Activated gamma-delta T cell (primary cell): ENCODE measurements at regions not wholly inside any gene's neighbourhood (a gene's known extent, or its start where the extent isn't known, plus 50 kb on each side); places are given as distances from the start of the nearest gene placed in this dataset.
"Not testable (repeated sequence)": the region's sequence is repeated elsewhere in the genome, so short reads cannot be mapped to it uniquely, and the experiment has no call there.

Source experiments
- DNase-seq: peaks from one replicate; lab custom pipeline; 2025; lab: John Stamatoyannopoulos, UW

GRCh38 chr2:67623741-67624140, 226.6 kb downstream of the ETAA1 start:
- DNase-seq = not testable (repeated sequence)

GRCh38 chr2:67625178-67625577, 228.0 kb downstream of the ETAA1 start:
- no peak for DNase-seq

GRCh38 chr2:67625690-67626475, 228.8 kb downstream of the ETAA1 start:
- no peak for DNase-seq

GRCh38 chr2:67626656-67627055, 229.5 kb downstream of the ETAA1 start:
- no peak for DNase-seq

- DNase-seq = no peak
These were observed 230.5 kb downstream of the ETAA1 start for GRCh38 chr2:67627456-67628207.

- no peak for DNase-seq
These were observed 231.8 kb downstream of the ETAA1 start for GRCh38 chr2:67628892-67629291.

- no peak for DNase-seq
These were observed 234.3 kb downstream of the ETAA1 start for GRCh38 chr2:67631483-67631882.

GRCh38 chr2:67633212-67633856, 236.2 kb downstream of the ETAA1 start:
- DNase-seq = no peak

GRCh38 chr2:67638146-67638545, 241.0 kb downstream of the ETAA1 start:
- no peak for DNase-seq

GRCh38 chr2:67641312-67642045, 244.3 kb downstream of the ETAA1 start:
- DNase-seq = no peak

- DNase-seq = no peak
These were observed 244.9 kb downstream of the ETAA1 start for GRCh38 chr2:67642046-67642382.

- DNase-seq = no peak
These were observed 245.8 kb downstream of the ETAA1 start for GRCh38 chr2:67642961-67643360.

- no peak for DNase-seq
These were observed 248.4 kb downstream of the ETAA1 start for GRCh38 chr2:67645280-67646138.

GRCh38 chr2:67646714-67647333, 249.7 kb downstream of the ETAA1 start:
- no peak for DNase-seq

- DNase-seq = no peak
These were observed 252.5 kb downstream of the ETAA1 start for GRCh38 chr2:67649331-67650261.

GRCh38 chr2:67650291-67651133, 253.4 kb downstream of the ETAA1 start:
- no peak for DNase-seq

- DNase-seq = no peak
These were observed 254.4 kb downstream of the ETAA1 start for GRCh38 chr2:67651565-67651964.

GRCh38 chr2:67652679-67653078, 255.5 kb downstream of the ETAA1 start:
- DNase-seq = no peak

GRCh38 chr2:67656875-67657274, 259.7 kb downstream of the ETAA1 start:
- no peak for DNase-seq
